ENCODE measurements at regions not wholly inside any gene's neighbourhood (a gene's known extent, or its start where the extent isn't known, plus 50 kb on each side); places are given as distances from the start of the nearest gene placed in this dataset.

GRCh38 chr2:134137182-134137611, 116.7 kb upstream of the MGAT5 start:
- Mint-ChIP-seq H3K27me3 (ENCODE audit: insufficient read depth, low read depth, poor library complexity) (peaks cover 7% of the 10 kb centered on the region), H3K4me1 (peaks cover 73% of the 10 kb centered on the region), H3K36me3 (ENCODE audit: low read depth) (no peaks in the 10 kb centered on the region), H3K9me3 (no peaks in the 10 kb centered on the region), H3K4me3 (no peak overlapping the region), H3K27ac (no peak overlapping the region)
- Histone ChIP-seq H4K20me1 (replicated peaks; ENCODE audit: insufficient read depth) (no peaks in the 10 kb centered on the region), H3K4me2 (peak overlapping the region; percentile 38; the same call in 1 of the 2 replicates), H3K9me2 (ENCODE audit: insufficient read depth) (no peaks in the 10 kb centered on the region), H2AFZ (no peak overlapping the region), H3K4me3 (no peak overlapping the region), H3K27me3 (ENCODE audit: insufficient read depth) (no peaks in the 10 kb centered on the region), H3K79me2 (replicated peaks; ENCODE audit: insufficient read depth) (peaks cover 66% of the 10 kb centered on the region), H3F3A (replicated peaks; ENCODE audit: low read depth) (no peaks in the 10 kb centered on the region), H3K36me3 (ENCODE audit: insufficient read depth) (no peaks in the 10 kb centered on the region), H3K27ac (ENCODE audit: low read depth) (no peak overlapping the region), H3K4me1 (ENCODE audit: insufficient read depth) (peaks cover 51% of the 10 kb centered on the region)
- no peak for TF ChIP-seq JUNB (IDR thresholded peaks at IDR 0.05; ENCODE audit: unreplicated experiment)
- no peak for TF ChIP-seq NANOG (IDR thresholded peaks at IDR 0.05; ENCODE audit: borderline replicate concordance)
- TF ChIP-seq ZNF114 (CRISPR knock-in tag; IDR thresholded peaks at IDR 0.05) = no peak
- no peak for TF ChIP-seq ZNF331 (CRISPR knock-in tag; IDR thresholded peaks at IDR 0.05; ENCODE audit: low read depth)
- TF ChIP-seq EZH2phosphoT487 (IDR thresholded peaks at IDR 0.05; ENCODE audit: unreplicated experiment) = no peak
- no peak for TF ChIP-seq STAT1 (IDR thresholded peaks at IDR 0.05; ENCODE audit: unreplicated experiment)
- TF ChIP-seq ETS1 (IDR thresholded peaks at IDR 0.05) = no peak
- no peak for TF ChIP-seq POLR2AphosphoS5 (IDR thresholded peaks at IDR 0.05; ENCODE audit: low read depth)
- no peak for TF ChIP-seq ZNF462 (CRISPR knock-in tag; IDR thresholded peaks at IDR 0.05)
- TF ChIP-seq, protein P1, sequence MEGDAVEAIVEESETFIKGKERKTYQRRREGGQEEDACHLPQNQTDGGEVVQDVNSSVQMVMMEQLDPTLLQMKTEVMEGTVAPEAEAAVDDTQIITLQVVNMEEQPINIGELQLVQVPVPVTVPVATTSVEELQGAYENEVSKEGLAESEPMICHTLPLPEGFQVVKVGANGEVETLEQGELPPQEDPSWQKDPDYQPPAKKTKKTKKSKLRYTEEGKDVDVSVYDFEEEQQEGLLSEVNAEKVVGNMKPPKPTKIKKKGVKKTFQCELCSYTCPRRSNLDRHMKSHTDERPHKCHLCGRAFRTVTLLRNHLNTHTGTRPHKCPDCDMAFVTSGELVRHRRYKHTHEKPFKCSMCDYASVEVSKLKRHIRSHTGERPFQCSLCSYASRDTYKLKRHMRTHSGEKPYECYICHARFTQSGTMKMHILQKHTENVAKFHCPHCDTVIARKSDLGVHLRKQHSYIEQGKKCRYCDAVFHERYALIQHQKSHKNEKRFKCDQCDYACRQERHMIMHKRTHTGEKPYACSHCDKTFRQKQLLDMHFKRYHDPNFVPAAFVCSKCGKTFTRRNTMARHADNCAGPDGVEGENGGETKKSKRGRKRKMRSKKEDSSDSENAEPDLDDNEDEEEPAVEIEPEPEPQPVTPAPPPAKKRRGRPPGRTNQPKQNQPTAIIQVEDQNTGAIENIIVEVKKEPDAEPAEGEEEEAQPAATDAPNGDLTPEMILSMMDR (conservative IDR thresholded peaks at IDR 0.05; ENCODE audit: low read depth in 2 of 2) = no peak
- no peak for TF ChIP-seq EZH2 (IDR thresholded peaks at IDR 0.05; ENCODE audit: low read depth, unreplicated experiment)
- no peak for TF ChIP-seq REST (IDR thresholded peaks at IDR 0.05; ENCODE audit: unreplicated experiment)
- no peak for TF ChIP-seq CREB1 (CRISPR knock-in tag; IDR thresholded peaks at IDR 0.05; ENCODE audit: low read depth)
- no peak for DNase-seq (ENCODE audit: low spot score)
- no peak for ATAC-seq

Measured in GM23338 (cell line).